ENCODE measurements at regions not wholly inside any gene's neighbourhood (a gene's known extent, or its start where the extent isn't known, plus 50 kb on each side); places are given as distances from the start of the nearest gene placed in this dataset.

GRCh38 chr2:4381773-4382172, 678.4 kb downstream of the DCDC2C start (continued):
- TF ChIP-seq YBX1 (IDR thresholded peaks at IDR 0.05) (no peak), E2F4 (IDR thresholded peaks at IDR 0.05; ENCODE audit: low read depth, low read length) (no peak)

GRCh38 chr2:4391013-4391412, 687.6 kb downstream of the DCDC2C start:
- Histone ChIP-seq H3K9me3 (replicated peaks; ENCODE audit: control insufficient read depth, insufficient read depth, low read length) (no peaks in the 10 kb centered on the region), H3K4me3 (no peak overlapping the region), H3K4me2 (ENCODE audit: control insufficient read depth, insufficient read depth) (no peak overlapping the region), H3K79me2 (ENCODE audit: control insufficient read depth, insufficient read depth, low read length) (no peaks in the 10 kb centered on the region), H3K27ac (ENCODE audit: control insufficient read depth, insufficient read depth) (no peak overlapping the region), H3K27me3 (replicated peaks in 1 of 2; ENCODE audit: control insufficient read depth in 2 of 2, insufficient read depth in 2 of 2, low read length in 1 of 2) (no peaks in the 10 kb centered on the region), H3K9ac (ENCODE audit: control insufficient read depth, insufficient read depth, low read length) (no peak overlapping the region), H4K20me1 (ENCODE audit: control insufficient read depth, insufficient read depth) (no peaks in the 10 kb centered on the region), H3K36me3 (ENCODE audit: control insufficient read depth in 2 of 2, insufficient read depth in 2 of 2, low read length in 1 of 2) (no peaks in the 10 kb centered on the region), H2AFZ (ENCODE audit: control insufficient read depth, low read depth, low read length) (no peak overlapping the region), H3K4me1 (ENCODE audit: control insufficient read depth, insufficient read depth, low read length) (no peaks in the 10 kb centered on the region)
- CTCF ChIA-PET, result no interaction called here
- RAD21 ChIA-PET (ENCODE audit: unreplicated experiment), result no interaction called here
- in situ Hi-C loops (cut with MboI), result no loop called here
- FAIRE-seq (no peak), ATAC-seq (no peak), DNase-seq (ENCODE audit: low read depth, low spot score) (no peak)
- intact Hi-C loops (cut with micrococcal nuclease; ENCODE audit: unreplicated experiment), result no loop called here
- 26% methylated on average over 3 of the region's 3 CpGs for WGBS (ENCODE audit: insufficient coverage, insufficient replicate concordance, low lambda C conversion rate, missing lambda C conversion rate)
- no TSS peak for BruUV-seq (replicated peaks)
- POLR2A ChIA-PET, result no interaction called here
- SMC1A ChIA-PET (ENCODE audit: uncharacterized antibody, unreplicated experiment), result no interaction called here
- no peak for TF ChIP-seq BCLAF1 (IDR thresholded peaks at IDR 0.05)
- TF ChIP-seq RFX5 (IDR thresholded peaks at IDR 0.05; ENCODE audit: low read depth, low read length), result no peak
- no peak for TF ChIP-seq ASH2L (IDR thresholded peaks at IDR 0.05; ENCODE audit: borderline replicate concordance, low read depth)
- TF ChIP-seq NRF1 (conservative IDR thresholded peaks at IDR 0.05; ENCODE audit: low read depth, low read length), result no peak
- TF ChIP-seq BCL11A (IDR thresholded peaks at IDR 0.05; ENCODE audit: low read depth, low read length), result no peak
- no peak for TF ChIP-seq ZBTB33 (IDR thresholded peaks at IDR 0.05)
- no peak for TF ChIP-seq MYB (IDR thresholded peaks at IDR 0.05; ENCODE audit: borderline replicate concordance, low read depth, low read length)
- TF ChIP-seq RAD21 (IDR thresholded peaks at IDR 0.05; ENCODE audit: insufficient read depth, low read depth, low read length), result no peak
- no peak for TF ChIP-seq TAF1 (IDR thresholded peaks at IDR 0.05; ENCODE audit: borderline replicate concordance, low read depth, low read length)
- no peak for TF ChIP-seq ZBTB40 (IDR thresholded peaks at IDR 0.05; ENCODE audit: borderline replicate concordance)
- TF ChIP-seq IKZF2 (IDR thresholded peaks at IDR 0.05), result no peak
- no peak for TF ChIP-seq ZNF207 (IDR thresholded peaks at IDR 0.05; ENCODE audit: borderline replicate concordance)
- no peak for TF ChIP-seq MXI1 (IDR thresholded peaks at IDR 0.05; ENCODE audit: low read depth, low read length)

Measured in GM12878 (cell line).